ENCODE measurements at regions not wholly inside any gene's neighbourhood (a gene's known extent, or its start where the extent isn't known, plus 50 kb on each side); places are given as distances from the start of the nearest gene placed in this dataset.

- DNase-seq (ENCODE audit: low read depth in 2 of 2), result no peak
Measured at GRCh38 chr22:26847046-26847445, 189.7 kb downstream of the MIAT start.

DNA sequence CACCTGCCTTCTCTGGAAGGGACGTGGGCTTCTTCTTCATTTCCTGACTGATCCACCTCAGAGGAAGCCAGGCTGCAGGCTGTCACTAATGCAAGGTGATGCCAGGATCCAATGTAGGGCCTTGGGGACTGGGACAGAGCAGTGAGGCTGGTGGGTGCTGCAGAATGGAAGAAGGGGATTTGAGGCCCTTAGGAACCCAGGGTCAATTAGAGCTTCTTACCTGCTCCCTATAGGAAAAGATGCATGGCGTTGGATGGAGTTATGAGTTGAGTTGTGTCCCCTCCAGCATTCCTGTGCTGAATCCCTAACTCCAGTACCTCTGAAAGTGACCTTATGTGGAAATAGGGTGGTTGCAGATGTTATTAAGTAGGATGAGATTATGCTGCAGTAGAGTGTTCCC, 190.4 kb downstream of the MIAT start:
- DNase-seq (ENCODE audit: low read depth in 2 of 2), result no peak

- no peak for DNase-seq (ENCODE audit: low read depth in 2 of 2)
Measured at GRCh38 chr22:26848244-26848920, 191.0 kb downstream of the MIAT start.

DNA sequence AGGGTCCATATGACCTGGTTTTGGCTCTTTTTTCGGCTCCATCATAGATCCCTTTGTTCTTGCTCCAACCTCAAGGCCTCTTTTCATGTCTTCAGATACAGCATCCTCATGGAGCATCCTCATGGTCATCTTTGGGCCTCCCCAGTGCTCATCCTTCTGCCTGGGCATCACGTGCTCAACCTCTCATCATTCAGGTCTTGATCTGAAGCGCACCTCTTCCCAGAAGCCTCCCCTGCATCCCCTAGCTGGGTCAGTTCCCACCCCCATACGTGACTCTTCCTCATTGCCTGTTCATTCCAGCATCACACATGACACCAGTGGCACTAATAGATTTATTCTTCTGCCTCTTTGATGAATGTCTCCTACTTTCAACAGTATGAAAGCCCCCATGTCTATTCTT, 192.2 kb downstream of the MIAT start:
- DNase-seq (ENCODE audit: low read depth in 2 of 2), result no peak

GRCh38 chr22:26851125-26851524, 193.7 kb downstream of the MIAT start:
- no peak for DNase-seq (ENCODE audit: low read depth in 2 of 2)

GRCh38 chr22:26852176-26852575, 194.8 kb downstream of the MIAT start:
- DNase-seq (ENCODE audit: low read depth in 2 of 2), result no peak

DNA sequence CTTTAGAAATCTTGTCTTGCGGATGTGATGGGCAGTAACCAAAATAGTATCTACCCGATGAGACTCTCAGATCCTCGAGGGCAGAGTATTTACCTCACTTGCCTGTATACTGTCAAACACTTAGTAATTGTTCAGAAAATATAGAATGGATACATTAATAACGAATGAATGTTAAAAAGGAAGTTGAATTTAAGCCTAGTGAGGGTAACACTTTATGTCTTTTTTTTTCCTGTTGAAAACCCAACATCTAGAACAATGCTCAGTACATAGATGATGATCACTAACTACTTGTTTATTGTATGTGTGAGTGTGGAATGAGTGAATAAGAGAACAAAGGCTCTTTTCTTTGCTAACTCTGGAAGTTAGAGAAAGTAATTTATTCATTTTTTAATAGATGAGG, 195.7 kb downstream of the MIAT start:
- DNase-seq (ENCODE audit: low read depth in 2 of 2), result no peak

DNA sequence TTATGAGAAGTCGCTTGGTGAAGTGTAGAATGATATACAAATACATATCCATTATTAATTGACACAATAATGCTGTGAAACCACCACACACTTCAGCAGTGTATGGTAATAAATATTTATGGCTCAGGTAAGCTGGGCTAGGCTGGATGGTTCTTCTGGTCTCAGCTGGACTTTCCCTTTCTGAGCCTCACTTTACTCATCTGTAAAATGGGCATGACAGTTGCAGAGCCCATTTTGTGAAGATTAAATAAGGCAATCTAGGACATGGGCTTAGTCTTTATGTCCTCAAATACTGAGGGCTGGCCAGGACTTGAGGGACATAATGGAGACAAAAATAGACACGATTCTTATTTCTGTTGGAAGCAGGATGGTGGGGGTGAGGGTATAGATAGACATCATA, 196.1 kb downstream of the MIAT start:
- no peak for DNase-seq (ENCODE audit: low read depth in 2 of 2)

DNA sequence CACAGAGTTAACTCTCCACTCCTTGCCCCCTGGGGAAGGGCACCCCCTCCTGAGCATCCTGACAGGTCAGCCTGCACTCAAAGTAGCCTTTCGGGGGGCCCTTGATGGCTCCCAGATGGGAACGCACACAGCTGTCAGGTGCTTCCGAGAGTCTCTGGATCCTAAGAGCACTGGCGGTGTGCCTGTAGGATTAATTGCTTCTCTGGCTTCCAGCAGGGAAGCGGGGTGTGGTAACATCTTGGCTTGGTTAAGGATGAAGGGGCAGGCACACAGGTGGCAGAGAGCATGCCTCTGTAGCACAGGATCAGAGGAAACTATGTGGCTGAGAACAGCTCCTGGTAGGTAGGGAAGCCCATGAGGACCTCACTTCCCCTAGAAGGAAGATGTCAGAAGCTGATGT, 199.8 kb downstream of the MIAT start:
- DNase-seq (ENCODE audit: low read depth in 2 of 2), result no peak

DNA sequence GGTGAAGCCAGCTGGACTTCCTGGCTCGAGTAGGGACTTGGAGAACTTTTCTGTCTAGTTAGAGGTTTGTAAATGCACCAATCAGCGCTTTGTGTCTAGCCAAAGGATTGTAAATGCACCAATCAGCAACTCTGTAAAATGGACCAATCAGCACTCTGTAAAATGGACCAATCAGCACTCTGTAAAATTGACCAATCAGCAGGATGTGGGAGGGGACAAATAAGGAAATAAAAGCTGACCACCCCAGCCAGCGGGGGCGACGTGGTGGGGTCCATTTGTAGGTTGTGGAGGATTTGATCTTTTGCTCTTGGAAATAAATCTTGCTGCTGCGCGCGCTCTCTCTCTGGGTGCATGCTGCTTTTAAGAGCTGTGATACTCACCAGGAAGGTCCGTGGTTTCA, 202.9 kb downstream of the MIAT start:
- no peak for DNase-seq (ENCODE audit: low read depth in 2 of 2)

DNA sequence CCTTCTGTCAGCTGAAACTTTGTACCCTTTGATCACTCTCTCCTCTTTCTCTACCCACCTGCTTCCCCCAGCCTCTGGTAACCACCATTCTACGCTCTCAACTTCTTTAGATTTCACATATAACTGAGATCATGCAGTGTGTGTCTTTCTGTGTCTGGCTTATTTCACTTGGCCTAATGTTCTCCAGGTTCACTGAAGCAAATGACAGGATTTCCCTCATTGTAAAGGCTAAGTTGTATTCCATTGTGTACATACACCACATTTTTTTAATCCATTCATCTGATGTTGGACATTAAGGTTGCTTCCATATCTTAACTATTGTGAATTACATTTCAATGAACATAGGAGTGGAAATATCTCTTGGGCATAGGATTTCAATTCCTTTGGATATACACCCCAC, 207.6 kb downstream of the MIAT start:
- DNase-seq (ENCODE audit: low read depth in 2 of 2), result no peak

- no peak for DNase-seq (ENCODE audit: low read depth in 2 of 2)
Measured at GRCh38 chr22:26883393-26883792, 226.0 kb downstream of the MIAT start.

- DNase-seq (ENCODE audit: low read depth in 2 of 2), result no peak
Measured at GRCh38 chr22:26884921-26885320, 227.5 kb downstream of the MIAT start.

DNA sequence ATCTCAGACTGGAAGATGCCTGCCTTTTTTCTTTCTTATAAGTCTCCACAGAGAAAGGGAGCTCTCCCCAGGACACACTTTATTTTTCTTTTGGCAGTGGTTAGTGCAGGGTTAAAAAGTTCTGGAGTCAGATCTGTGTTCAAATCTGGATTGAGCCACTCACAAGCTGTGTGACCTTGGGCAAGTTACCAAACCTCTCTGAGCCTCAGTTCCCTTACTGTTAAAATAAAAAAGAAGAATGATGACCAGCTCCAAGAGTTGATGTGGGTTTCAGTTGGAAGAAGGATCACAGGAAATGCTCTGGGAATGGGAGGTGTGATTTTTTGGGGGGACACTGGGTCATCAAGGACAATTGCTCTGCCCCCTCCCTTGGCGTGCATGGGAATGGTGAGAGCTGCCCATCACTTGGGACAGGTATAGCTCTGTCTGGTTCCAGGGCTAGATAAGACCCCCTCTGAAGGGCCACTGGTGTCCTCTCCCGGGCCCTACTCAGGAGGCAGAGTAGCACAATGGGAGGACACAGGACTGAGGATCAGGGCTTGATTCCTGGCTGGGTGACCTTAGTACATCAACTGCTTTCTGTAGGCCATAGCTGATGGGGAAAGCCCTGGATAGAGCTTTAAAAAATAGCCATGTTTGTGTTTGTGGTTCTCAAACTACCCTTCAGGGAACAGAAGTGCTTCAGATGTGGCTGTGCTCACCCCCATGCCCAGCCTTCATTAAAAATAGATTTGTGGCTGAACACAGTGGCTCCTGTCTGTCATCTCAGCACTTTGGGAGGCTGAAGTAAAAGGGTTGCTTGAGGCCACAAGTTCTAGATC, 228.3 kb downstream of the MIAT start:
- DNase-seq (ENCODE audit: low read depth in 2 of 2), result no peak

DNA sequence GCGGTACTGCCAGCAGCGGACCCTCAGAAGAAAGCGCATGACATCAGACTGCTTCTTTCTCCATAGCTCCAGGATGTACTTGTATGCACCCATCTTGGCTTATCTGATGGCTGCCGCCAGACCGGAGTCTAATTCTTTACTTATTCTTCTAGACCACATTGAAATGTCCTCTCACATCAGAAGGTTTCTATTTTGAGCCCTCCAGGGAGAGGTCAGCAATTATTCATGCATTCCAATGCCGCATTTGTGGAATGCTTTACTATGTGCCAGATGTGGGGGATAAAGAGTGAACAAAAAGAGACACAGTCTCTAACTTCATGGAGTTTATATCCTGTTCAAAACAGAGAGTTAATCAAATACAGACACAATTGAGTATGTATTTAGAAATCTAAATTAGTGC, 230.1 kb downstream of the MIAT start:
- DNase-seq (ENCODE audit: low read depth in 2 of 2), result no peak

DNA sequence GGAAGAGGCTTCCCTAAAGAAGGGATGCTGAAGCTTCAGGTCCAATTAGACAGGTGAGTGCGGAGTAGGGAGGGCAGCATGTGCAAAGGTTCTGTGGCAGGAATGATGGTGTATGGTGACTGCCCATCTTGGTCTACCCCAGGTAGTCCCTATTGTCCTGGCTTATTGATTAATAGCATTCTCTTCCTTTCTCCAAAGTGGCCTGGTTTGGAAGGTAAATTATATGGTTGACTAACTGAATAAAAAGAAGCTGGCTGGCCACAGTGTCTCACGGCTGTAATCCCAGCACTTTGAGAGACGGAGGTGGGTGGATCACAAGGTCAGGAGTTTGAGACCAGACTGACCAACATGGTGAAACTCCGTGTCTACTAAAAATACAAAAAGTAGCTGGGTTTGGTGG, 230.5 kb downstream of the MIAT start:
- DNase-seq (ENCODE audit: low read depth in 2 of 2), result no peak

GRCh38 chr22:26888887-26889286, 231.5 kb downstream of the MIAT start:
- DNase-seq (ENCODE audit: low read depth in 2 of 2), result no peak

- no peak for DNase-seq (ENCODE audit: low read depth in 2 of 2)
Measured at GRCh38 chr22:26889802-26890201, 232.4 kb downstream of the MIAT start.

DNA sequence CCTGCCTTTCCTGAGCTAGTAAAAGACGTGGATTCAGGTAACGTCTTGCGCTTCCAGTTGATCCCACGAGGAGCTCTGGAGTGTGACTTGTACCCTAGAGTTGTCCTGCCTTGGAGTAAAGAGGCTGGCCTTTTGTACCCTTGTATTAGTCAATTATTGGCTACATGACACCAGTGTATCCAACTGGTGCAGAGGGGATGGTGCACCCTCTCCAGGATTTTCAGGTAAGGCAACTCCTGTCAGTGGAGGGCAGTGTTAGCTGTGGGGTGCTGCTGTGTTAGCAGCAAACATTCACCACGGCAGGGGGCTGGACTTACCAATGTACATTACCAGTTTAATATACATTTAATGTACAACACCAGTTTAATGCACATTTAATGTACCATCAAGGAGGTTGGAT, 233.5 kb downstream of the MIAT start:
- no peak for DNase-seq (ENCODE audit: low read depth in 2 of 2)

DNA sequence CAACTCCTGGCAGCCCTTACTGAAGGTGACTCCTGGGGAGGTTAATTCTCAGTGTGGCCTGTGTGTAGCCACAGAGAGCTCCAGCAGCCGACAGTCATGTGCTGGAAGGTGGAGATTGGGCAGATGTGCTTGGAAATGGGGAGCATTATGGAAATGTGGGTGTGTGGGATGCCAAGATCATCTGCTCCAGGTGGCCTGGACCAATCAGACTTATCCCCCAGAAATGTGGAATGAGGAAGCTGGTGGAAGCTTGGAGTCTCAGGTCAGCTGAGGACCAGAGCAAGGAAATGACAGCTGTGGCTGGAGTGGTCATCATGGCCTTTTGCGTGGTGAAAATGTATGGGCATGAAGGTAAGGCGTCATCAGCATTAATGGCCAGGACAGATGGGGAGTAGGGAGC, 234.0 kb downstream of the MIAT start:
- no peak for DNase-seq (ENCODE audit: low read depth in 2 of 2)

DNA sequence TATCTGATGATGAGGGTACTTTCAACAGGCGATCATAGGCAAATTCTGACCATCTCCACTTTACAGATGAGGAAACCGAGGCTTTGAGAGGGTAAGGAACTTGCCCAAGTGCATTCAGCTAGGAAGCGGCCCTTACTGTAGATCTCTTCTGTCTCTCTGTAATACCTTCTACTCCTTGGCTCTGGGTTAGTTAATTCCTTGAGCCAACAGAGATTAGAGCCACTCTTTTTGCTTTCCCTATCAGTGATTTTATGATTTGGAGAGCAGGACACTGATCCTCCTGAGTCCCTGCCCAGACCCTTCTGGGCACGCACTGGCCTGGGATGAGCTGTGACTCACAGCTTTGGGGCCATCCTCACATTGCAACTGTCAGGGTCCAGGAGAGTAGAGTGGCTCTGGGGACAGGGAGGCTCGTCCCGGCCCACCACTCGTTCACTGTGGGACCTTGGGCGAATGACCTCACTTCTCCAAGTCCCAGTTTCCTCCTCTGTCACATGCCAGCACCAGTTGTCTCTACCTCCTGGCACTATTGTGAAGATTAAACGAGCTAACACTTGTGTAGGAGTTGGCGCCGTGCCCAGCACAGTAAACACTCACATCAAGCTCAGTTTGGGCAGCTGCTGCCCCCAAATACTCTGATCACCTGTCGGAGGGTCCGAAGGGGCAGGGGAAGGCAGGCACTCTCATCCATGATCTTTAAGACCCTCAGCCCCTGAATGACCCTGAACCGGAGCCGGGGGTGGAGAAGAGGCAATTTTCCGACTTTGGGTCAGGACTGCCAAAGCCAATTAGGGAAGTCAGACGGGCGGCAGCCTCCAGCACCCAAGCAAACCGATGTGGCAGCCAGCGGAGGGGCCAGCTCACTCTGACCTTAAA, 235.0 kb downstream of the MIAT start:
- no peak for DNase-seq (ENCODE audit: low read depth in 2 of 2)
